Loucy (cell line): ENCODE measurements at regions not wholly inside any gene's neighbourhood (a gene's known extent, or its start where the extent isn't known, plus 50 kb on each side); places are given as distances from the start of the nearest gene placed in this dataset.

Experiments used
- H2AFZ ChIP-seq: fragments of 200-600 bp; sonication (generic); 2 replicates; pipeline ENCODE4 v1.6.0; 2016; ENCODE audit warnings: antibody characterized with exemption, mild to moderate bottlenecking, low read length, moderate library complexity
- H3F3A ChIP-seq: fragments of 200-600 bp; 2 replicates; pipeline ENCODE4 v1.6.0; 2016; ENCODE audit warnings: antibody characterized with exemption, low read depth, mild to moderate bottlenecking
- H3K27me3 ChIP-seq: fragments of 200-600 bp; sonication (generic); 2 replicates; pipeline ENCODE4 v1.6.1; 2014; ENCODE audit warnings: low read length, mild to moderate bottlenecking; ENCODE audit not compliant: insufficient read depth, poor library complexity, severe bottlenecking
- H3K36me3 ChIP-seq: fragments of 200-600 bp; sonication (generic); 2 replicates; pipeline ENCODE4 v1.6.1; 2016; ENCODE audit warnings: low read length; ENCODE audit not compliant: insufficient read depth
- H3K4me1 ChIP-seq: fragments of 200-600 bp; sonication (generic); 2 replicates; pipeline ENCODE4 v1.5.1; 2014; ENCODE audit warnings: low read length, mild to moderate bottlenecking; ENCODE audit not compliant: insufficient read depth, poor library complexity, severe bottlenecking
- H3K4me2 ChIP-seq: fragments of 200-600 bp; sonication (generic); 2 replicates; pipeline ENCODE4 v1.6.0; 2014; ENCODE audit warnings: antibody characterized with exemption, low read length, low read depth, mild to moderate bottlenecking; ENCODE audit not compliant: poor library complexity, severe bottlenecking
- H3K4me3 ChIP-seq: fragments of 200-600 bp; sonication (generic); 2 replicates; pipeline ENCODE4 v1.5.1; 2014; ENCODE audit warnings: low read length, mild to moderate bottlenecking, mixed read lengths; ENCODE audit not compliant: poor library complexity, severe bottlenecking
- H3K79me2 ChIP-seq: fragments of 200-600 bp; sonication (generic); 2 replicates; pipeline ENCODE4 v1.6.1; 2014; ENCODE audit warnings: low read length; ENCODE audit not compliant: insufficient read depth
- H3K9ac ChIP-seq: fragments of 200-600 bp; sonication (generic); 2 replicates; pipeline ENCODE4 v1.6.0; 2014; ENCODE audit warnings: mild to moderate bottlenecking, low read depth, low read length, moderate library complexity; ENCODE audit not compliant: poor library complexity, severe bottlenecking
- H3K9me2 ChIP-seq: fragments of 200-600 bp; sonication (generic); replicated peaks from 2 replicates; pipeline ENCODE4 v1.6.1; 2016; ENCODE audit warnings: low read depth, low read length, mixed read lengths
- H3K9me3 ChIP-seq: fragments of 200-600 bp; sonication (generic); 2 replicates; pipeline ENCODE4 v1.6.1; 2014; ENCODE audit warnings: mild to moderate bottlenecking, antibody characterized with exemption, low read length, low read depth; ENCODE audit not compliant: insufficient read depth
- H4K20me1 ChIP-seq: fragments of 200-600 bp; sonication (generic); 2 replicates; pipeline ENCODE4 v1.6.0; 2014; ENCODE audit warnings: antibody characterized with exemption, low read length, mild to moderate bottlenecking; ENCODE audit not compliant: insufficient read depth, poor library complexity, severe bottlenecking
- EZH2phosphoT487 ChIP-seq: fragments of 200-600 bp; IDR thresholded peaks from 2 replicates; pipeline ENCODE4 v1.6.1; 2018; ENCODE audit warnings: antibody characterized with exemption, mild to moderate bottlenecking, moderate library complexity, borderline replicate concordance
- TF ChIP-seq, protein P1 (sequence below): fragments of 200-600 bp; sonication (generic); conservative IDR thresholded peaks from 2 replicates; pipeline ENCODE4 v1.5.1; 2014; ENCODE audit warnings: mild to moderate bottlenecking, antibody characterized with exemption, low read length

DNA sequence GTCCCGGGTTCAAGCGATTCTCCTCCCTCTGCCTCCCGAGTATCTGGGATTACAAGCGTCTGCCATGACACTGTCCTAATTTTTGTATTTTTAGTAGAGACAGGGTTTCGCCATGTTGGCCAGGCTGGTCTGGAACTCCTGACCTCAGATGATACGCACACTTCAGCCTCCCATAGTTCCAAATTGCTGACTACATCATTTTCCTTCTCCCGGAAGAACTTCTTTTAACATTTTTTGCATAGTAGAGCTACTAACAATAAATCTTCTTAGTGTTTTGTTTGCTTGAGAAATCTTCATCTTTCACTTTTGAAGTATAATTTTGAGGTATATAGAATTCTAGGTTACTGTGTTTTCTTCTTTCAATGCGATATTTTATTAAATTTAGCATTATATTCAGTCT is 1415.1 kb upstream of the RAG2 start:
- no peak overlapping the region for H2AFZ ChIP-seq
- no peaks in the 10 kb centered on the region for H3K9me3 ChIP-seq
- H3K9me2 ChIP-seq = no peaks in the 10 kb centered on the region
- H3K27me3 ChIP-seq = no peaks in the 10 kb centered on the region
- no peak overlapping the region for H3K4me2 ChIP-seq
- H3F3A ChIP-seq = no peaks in the 10 kb centered on the region
- H4K20me1 ChIP-seq = no peaks in the 10 kb centered on the region
- H3K79me2 ChIP-seq = no peaks in the 10 kb centered on the region
- no peaks in the 10 kb centered on the region for H3K4me1 ChIP-seq
- H3K36me3 ChIP-seq = no peaks in the 10 kb centered on the region
- H3K4me3 ChIP-seq = no peak overlapping the region
- no peak overlapping the region for H3K9ac ChIP-seq
- TF ChIP-seq, protein P1, sequence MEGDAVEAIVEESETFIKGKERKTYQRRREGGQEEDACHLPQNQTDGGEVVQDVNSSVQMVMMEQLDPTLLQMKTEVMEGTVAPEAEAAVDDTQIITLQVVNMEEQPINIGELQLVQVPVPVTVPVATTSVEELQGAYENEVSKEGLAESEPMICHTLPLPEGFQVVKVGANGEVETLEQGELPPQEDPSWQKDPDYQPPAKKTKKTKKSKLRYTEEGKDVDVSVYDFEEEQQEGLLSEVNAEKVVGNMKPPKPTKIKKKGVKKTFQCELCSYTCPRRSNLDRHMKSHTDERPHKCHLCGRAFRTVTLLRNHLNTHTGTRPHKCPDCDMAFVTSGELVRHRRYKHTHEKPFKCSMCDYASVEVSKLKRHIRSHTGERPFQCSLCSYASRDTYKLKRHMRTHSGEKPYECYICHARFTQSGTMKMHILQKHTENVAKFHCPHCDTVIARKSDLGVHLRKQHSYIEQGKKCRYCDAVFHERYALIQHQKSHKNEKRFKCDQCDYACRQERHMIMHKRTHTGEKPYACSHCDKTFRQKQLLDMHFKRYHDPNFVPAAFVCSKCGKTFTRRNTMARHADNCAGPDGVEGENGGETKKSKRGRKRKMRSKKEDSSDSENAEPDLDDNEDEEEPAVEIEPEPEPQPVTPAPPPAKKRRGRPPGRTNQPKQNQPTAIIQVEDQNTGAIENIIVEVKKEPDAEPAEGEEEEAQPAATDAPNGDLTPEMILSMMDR = no peak
- TF ChIP-seq EZH2phosphoT487 = no peak

GRCh38 chr11:38011496-38011895 is 1413.5 kb upstream of the RAG2 start:
- Histone ChIP-seq H2AFZ (no peak overlapping the region), H3K4me3 (no peak overlapping the region), H4K20me1 (no peaks in the 10 kb centered on the region), H3K4me2 (no peak overlapping the region), H3K79me2 (no peaks in the 10 kb centered on the region), H3F3A (no peaks in the 10 kb centered on the region), H3K4me1 (no peaks in the 10 kb centered on the region), H3K27me3 (no peaks in the 10 kb centered on the region), H3K9ac (no peak overlapping the region), H3K36me3 (no peaks in the 10 kb centered on the region), H3K9me3 (no peaks in the 10 kb centered on the region), H3K9me2 (no peaks in the 10 kb centered on the region)
- TF ChIP-seq, protein P1 = no peak
- no peak for TF ChIP-seq EZH2phosphoT487

DNA sequence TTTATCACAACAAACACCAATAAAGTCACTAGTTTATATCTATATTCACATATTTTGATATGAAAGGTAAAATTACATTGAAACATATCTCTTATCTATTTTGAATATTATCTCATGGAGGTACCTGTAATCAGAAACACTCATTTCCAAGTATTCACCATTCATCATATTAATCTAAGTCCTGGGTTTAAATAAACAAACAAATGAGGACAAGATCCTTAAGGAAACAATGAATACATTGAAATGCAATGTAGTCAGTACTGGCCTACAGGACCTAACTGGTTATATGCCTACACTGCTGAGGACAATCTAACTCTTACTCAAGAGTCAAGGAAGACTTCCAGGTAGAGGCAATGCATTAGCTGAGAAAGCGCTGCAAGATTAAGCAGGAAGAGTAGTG is 1411.9 kb upstream of the RAG2 start:
- H3K9me2 ChIP-seq = no peaks in the 10 kb centered on the region
- H3K4me1 ChIP-seq = no peaks in the 10 kb centered on the region
- no peak overlapping the region for H2AFZ ChIP-seq
- no peaks in the 10 kb centered on the region for H4K20me1 ChIP-seq
- no peaks in the 10 kb centered on the region for H3F3A ChIP-seq
- no peaks in the 10 kb centered on the region for H3K9me3 ChIP-seq
- H3K27me3 ChIP-seq = no peaks in the 10 kb centered on the region
- no peak overlapping the region for H3K4me2 ChIP-seq
- H3K79me2 ChIP-seq = no peaks in the 10 kb centered on the region
- no peaks in the 10 kb centered on the region for H3K36me3 ChIP-seq
- TF ChIP-seq, protein P1 = no peak
- no peak for TF ChIP-seq EZH2phosphoT487
- H3K4me3 ChIP-seq = no peak overlapping the region
- no peak overlapping the region for H3K9ac ChIP-seq
